Activated CD8-positive, alpha-beta T cell treated with anti-CD3 and anti-CD28 coated beads, Interleukin-2, amount 10 ng/mL, durations not matched to agents 7 days and 5 days (primary cell): ENCODE measurements at regions not wholly inside any gene's neighbourhood (a gene's known extent, or its start where the extent isn't known, plus 50 kb on each side); places are given as distances from the start of the nearest gene placed in this dataset.
"Not testable (repeated sequence)": the region's sequence is repeated elsewhere in the genome, so short reads cannot be mapped to it uniquely, and the experiment has no call there.

Experiments used
- ATAC-seq: fragments of 150-1000 bp; cut with Tn5 transposase; one replicate; pipeline ENCODE4 v1.10.0; 2021; ENCODE audit warnings: moderate library complexity
- CTCF ChIA-PET: fragments of 350-600 bp; sonication (Branson Sonifier 250); formaldehyde crosslinking; loops from one replicate; lab custom pipeline; 2021; ENCODE audit warnings: antibody characterized with exemption; lab: Charles Lee
- POLR2A ChIA-PET: fragments of 350-600 bp; sonication (Branson Sonifier 250); formaldehyde crosslinking; loops from one replicate; lab custom pipeline; 2021; ENCODE audit warnings: antibody characterized with exemption; lab: Charles Lee
- DNase-seq: peaks from one replicate; pipeline ENCODE4 v3.0.0-alpha.2; 2020
- H3K27ac Mint-ChIP-seq: one replicate; pipeline ENCODE4 v1.8.0; 2021; ENCODE audit warnings: mild to moderate bottlenecking, mixed read lengths
- H3K27me3 Mint-ChIP-seq: one replicate; pipeline ENCODE4 v1.8.0; 2021; ENCODE audit warnings: low read depth, mixed read lengths
- H3K36me3 Mint-ChIP-seq: one replicate; pipeline ENCODE4 v1.8.0; 2021; ENCODE audit warnings: low read depth, mixed read lengths
- H3K4me1 Mint-ChIP-seq: one replicate; pipeline ENCODE4 v1.8.0; 2021; ENCODE audit warnings: low read depth, mixed read lengths
- H3K4me3 Mint-ChIP-seq: one replicate; pipeline ENCODE4 v1.8.0; 2021; ENCODE audit warnings: mild to moderate bottlenecking, mixed read lengths
- H3K9me3 Mint-ChIP-seq: one replicate; pipeline ENCODE4 v1.8.0; 2022; ENCODE audit warnings: mixed read lengths; ENCODE audit not compliant: insufficient read depth

- no peaks in the 10 kb centered on the region for H3K9me3 Mint-ChIP-seq
- ChIA-PET CTCF (no interaction called here), POLR2A (no interaction called here)
- H3K36me3 Mint-ChIP-seq: no peaks in the 10 kb centered on the region
- DNase-seq (no peak), ATAC-seq (no peak)
- H3K27ac Mint-ChIP-seq: no peak overlapping the region
- no peaks in the 10 kb centered on the region for H3K27me3 Mint-ChIP-seq
- H3K4me3 Mint-ChIP-seq: no peak overlapping the region
- H3K4me1 Mint-ChIP-seq: no peaks in the 10 kb centered on the region
Observed at GRCh38 chr4:135921081-135921480, 1611.2 kb downstream of the PCDH18 start.

GRCh38 chr4:135917011-135917410 lies 1615.3 kb downstream of the PCDH18 start:
- Mint-ChIP-seq H3K9me3 (peaks cover 4% of the 10 kb centered on the region), H3K4me1 (no peaks in the 10 kb centered on the region), H3K36me3 (no peaks in the 10 kb centered on the region), H3K27me3 (no peaks in the 10 kb centered on the region), H3K27ac (no peak overlapping the region), H3K4me3 (no peak overlapping the region)
- POLR2A ChIA-PET: no interaction called here
- DNase-seq (no peak), ATAC-seq (no peak)
- CTCF ChIA-PET: no interaction called here

- no peak overlapping the region for H3K27ac Mint-ChIP-seq
- DNase-seq (no peak), ATAC-seq (no peak)
- no peak overlapping the region for H3K4me3 Mint-ChIP-seq
- H3K27me3 Mint-ChIP-seq: no peaks in the 10 kb centered on the region
- H3K36me3 Mint-ChIP-seq: no peaks in the 10 kb centered on the region
- POLR2A ChIA-PET: no interaction called here
- no peaks in the 10 kb centered on the region for H3K9me3 Mint-ChIP-seq
- CTCF ChIA-PET: no interaction called here
- H3K4me1 Mint-ChIP-seq: no peaks in the 10 kb centered on the region
Observed at GRCh38 chr4:135900956-135901355, 1631.3 kb downstream of the PCDH18 start.

DNA sequence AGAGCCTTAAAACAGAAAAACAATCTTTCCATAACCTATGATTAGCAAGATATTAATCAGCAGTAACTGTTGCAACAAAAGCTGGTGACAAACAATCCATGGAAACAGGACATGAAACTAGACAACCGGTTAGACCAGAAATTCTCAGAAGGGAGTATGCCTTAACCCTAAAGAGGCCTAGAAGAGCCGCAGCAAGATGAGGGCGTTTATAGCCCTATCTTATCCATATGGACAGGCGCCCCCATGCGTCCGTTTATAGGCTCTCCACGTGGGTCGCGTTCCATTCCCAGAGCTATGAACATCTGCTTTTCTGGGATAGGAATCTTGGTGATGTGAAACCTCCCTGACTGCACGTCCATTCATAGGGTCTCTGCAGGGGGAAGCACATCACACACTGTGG lies 1662.7 kb upstream of the PABPC4L start:
- POLR2A ChIA-PET, CTCF ChIA-PET: not testable (repeated sequence)

DNA sequence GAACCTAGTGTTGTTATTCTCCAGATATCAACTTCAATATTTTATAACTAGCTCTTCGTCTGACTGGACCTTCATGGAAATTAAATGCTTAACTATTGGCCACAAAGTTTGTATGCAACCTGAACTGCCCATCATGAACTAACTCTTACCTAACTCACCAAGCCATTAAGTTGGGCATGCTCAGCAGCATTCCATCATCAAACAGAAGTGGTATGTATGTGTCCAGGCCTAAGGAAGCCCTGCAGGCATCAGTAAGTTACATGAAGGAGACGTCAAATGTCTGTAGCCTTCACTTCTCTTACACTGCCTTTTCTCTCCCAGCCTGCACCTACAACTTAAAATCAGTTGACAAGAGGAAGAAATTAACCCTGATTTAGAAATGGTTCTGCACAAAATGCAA lies 1639.2 kb upstream of the PABPC4L start:
- ChIA-PET POLR2A (no interaction called here), CTCF (no interaction called here)
- Mint-ChIP-seq H3K9me3 (no peaks in the 10 kb centered on the region), H3K36me3 (no peaks in the 10 kb centered on the region), H3K4me1 (no peaks in the 10 kb centered on the region), H3K4me3 (no peak overlapping the region), H3K27ac (no peak overlapping the region), H3K27me3 (no peaks in the 10 kb centered on the region)
- ATAC-seq (no peak), DNase-seq (no peak)

More for the DNA sequence above, 1662.7 kb upstream of the PABPC4L start:
- not testable (repeated sequence) for H3K9me3 Mint-ChIP-seq, H3K27me3 Mint-ChIP-seq, H3K27ac Mint-ChIP-seq, H3K36me3 Mint-ChIP-seq, H3K4me1 Mint-ChIP-seq, ATAC-seq, DNase-seq, H3K4me3 Mint-ChIP-seq

GRCh38 chr4:135839712-135840111 lies 1638.1 kb upstream of the PABPC4L start:
- ATAC-seq: no peak

GRCh38 chr4:135838889-135839288 lies 1637.3 kb upstream of the PABPC4L start:
- Mint-ChIP-seq H3K36me3 (no peaks in the 10 kb centered on the region), H3K27me3 (no peaks in the 10 kb centered on the region), H3K4me3 (no peak overlapping the region), H3K9me3 (no peaks in the 10 kb centered on the region), H3K4me1 (no peaks in the 10 kb centered on the region), H3K27ac (no peak overlapping the region)
- ATAC-seq: no peak
- ChIA-PET POLR2A (no interaction called here), CTCF (no interaction called here)
- DNase-seq: no peak

More at GRCh38 chr4:135839712-135840111, 1638.1 kb upstream of the PABPC4L start:
- Mint-ChIP-seq H3K4me3 (no peak overlapping the region), H3K36me3 (no peaks in the 10 kb centered on the region), H3K9me3 (no peaks in the 10 kb centered on the region), H3K4me1 (no peaks in the 10 kb centered on the region), H3K27me3 (no peaks in the 10 kb centered on the region), H3K27ac (no peak overlapping the region)
- ChIA-PET CTCF (no interaction called here), POLR2A (no interaction called here)
- DNase-seq: no peak

- Mint-ChIP-seq H3K27ac (no peak overlapping the region), H3K36me3 (no peaks in the 10 kb centered on the region), H3K9me3 (no peaks in the 10 kb centered on the region), H3K27me3 (no peaks in the 10 kb centered on the region), H3K4me3 (no peak overlapping the region), H3K4me1 (no peaks in the 10 kb centered on the region)
- DNase-seq (no peak), ATAC-seq (no peak)
- POLR2A ChIA-PET: no interaction called here
- CTCF ChIA-PET: no interaction called here
Observed at GRCh38 chr4:135834471-135834870, 1632.9 kb upstream of the PABPC4L start.

DNA sequence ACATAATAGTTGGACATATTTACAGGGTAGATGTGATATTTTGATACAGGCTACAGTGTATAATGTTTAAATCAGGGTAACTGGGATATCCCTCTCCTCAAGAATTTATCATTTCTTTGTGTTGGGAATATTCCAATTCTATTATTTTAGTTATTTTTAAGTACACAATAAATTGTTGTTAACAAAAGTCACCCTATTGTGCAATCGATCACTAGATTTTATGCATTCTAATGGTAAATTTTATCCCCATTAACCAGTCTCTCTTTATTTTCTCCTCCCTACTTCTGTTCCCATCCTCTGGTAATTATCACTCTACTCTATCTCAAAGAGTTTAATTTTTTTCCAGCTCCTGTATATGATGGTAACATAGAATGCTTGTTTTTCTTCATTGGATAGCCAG lies 1631.9 kb upstream of the PABPC4L start:
- DNase-seq (no peak), ATAC-seq (no peak)
- POLR2A ChIA-PET: no interaction called here
- no peak overlapping the region for H3K27ac Mint-ChIP-seq
- no peaks in the 10 kb centered on the region for H3K9me3 Mint-ChIP-seq
- no peak overlapping the region for H3K4me3 Mint-ChIP-seq
- no peaks in the 10 kb centered on the region for H3K4me1 Mint-ChIP-seq
- CTCF ChIA-PET: no interaction called here
- no peaks in the 10 kb centered on the region for H3K27me3 Mint-ChIP-seq
- no peaks in the 10 kb centered on the region for H3K36me3 Mint-ChIP-seq

DNA sequence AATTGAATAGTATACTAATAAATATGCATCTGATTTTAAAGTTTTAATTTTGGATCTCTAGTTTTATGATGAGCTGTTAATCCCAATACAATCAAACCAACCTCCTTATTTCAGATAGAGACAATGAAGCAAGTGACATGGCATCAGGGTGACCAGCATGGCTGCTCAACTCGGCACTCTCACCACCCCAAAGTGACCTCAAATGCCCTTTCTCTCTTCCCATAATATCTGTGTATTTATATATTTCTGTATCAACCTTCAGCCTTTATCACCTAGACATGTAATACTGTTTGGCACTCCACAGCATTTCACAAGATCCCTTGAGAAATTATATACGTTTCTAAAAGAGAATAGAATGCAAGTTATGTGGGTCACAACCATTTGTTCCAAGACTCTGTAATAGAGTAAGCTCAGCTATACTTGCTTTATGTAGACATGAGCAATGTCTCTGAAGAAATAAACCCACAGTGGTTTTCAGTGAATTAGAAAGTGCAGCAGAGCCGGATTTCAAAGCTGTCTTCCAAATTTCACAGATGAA lies 1623.2 kb upstream of the PABPC4L start:
- DNase-seq (no peak), ATAC-seq (no peak)
- no peaks in the 10 kb centered on the region for H3K27me3 Mint-ChIP-seq
- ChIA-PET CTCF (no interaction called here), POLR2A (no interaction called here)
- H3K36me3 Mint-ChIP-seq: no peaks in the 10 kb centered on the region
- no peaks in the 10 kb centered on the region for H3K9me3 Mint-ChIP-seq
- no peak overlapping the region for H3K27ac Mint-ChIP-seq
- no peak overlapping the region for H3K4me3 Mint-ChIP-seq
- no peaks in the 10 kb centered on the region for H3K4me1 Mint-ChIP-seq

- peaks cover 12% of the 10 kb centered on the region for H3K9me3 Mint-ChIP-seq
- no peaks in the 10 kb centered on the region for H3K4me1 Mint-ChIP-seq
- no peaks in the 10 kb centered on the region for H3K27me3 Mint-ChIP-seq
- no peaks in the 10 kb centered on the region for H3K36me3 Mint-ChIP-seq
- ATAC-seq (no peak), DNase-seq (no peak)
- H3K27ac Mint-ChIP-seq: no peak overlapping the region
- no peak overlapping the region for H3K4me3 Mint-ChIP-seq
- ChIA-PET POLR2A (no interaction called here), CTCF (no interaction called here)
Observed at GRCh38 chr4:135804785-135805184, 1603.2 kb upstream of the PABPC4L start.

DNA sequence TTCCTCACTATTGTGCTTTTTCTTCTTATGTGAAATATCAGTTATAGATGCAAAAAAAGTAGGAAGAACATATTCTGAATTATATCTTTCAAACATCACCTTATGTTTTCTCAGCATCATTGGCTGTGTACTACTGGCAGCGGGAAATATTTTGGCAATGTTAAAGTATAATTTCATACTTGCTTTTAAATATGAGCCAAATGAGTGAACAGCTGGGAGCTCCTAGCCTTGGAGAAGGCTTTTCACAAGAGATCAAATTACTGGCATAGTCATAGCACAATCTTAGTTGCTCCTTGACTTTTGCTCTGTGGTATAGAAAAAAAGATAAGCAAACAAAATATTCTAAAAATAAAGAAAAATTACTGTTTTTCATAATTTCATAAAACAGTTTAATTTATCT lies 1575.8 kb upstream of the PABPC4L start:
- Mint-ChIP-seq H3K4me3 (no peak overlapping the region), H3K9me3 (peaks cover 4% of the 10 kb centered on the region), H3K36me3 (no peaks in the 10 kb centered on the region), H3K27me3 (no peaks in the 10 kb centered on the region), H3K4me1 (no peaks in the 10 kb centered on the region), H3K27ac (no peak overlapping the region)
- ChIA-PET CTCF (no interaction called here), POLR2A (no interaction called here)
- ATAC-seq (no peak), DNase-seq (no peak)

- CTCF ChIA-PET: no interaction called here
- peaks cover 9% of the 10 kb centered on the region for H3K9me3 Mint-ChIP-seq
- H3K4me3 Mint-ChIP-seq: no peak overlapping the region
- POLR2A ChIA-PET: no interaction called here
- ATAC-seq (no peak), DNase-seq (no peak)
- H3K27me3 Mint-ChIP-seq: no peaks in the 10 kb centered on the region
- H3K36me3 Mint-ChIP-seq: no peaks in the 10 kb centered on the region
- H3K27ac Mint-ChIP-seq: no peak overlapping the region
- H3K4me1 Mint-ChIP-seq: no peaks in the 10 kb centered on the region
Observed at GRCh38 chr4:135775909-135776308, 1574.3 kb upstream of the PABPC4L start.
